HG03378 (cell line): ENCODE measurements at regions not wholly inside any gene's neighbourhood (a gene's known extent, or its start where the extent isn't known, plus 50 kb on each side); places are given as distances from the start of the nearest gene placed in this dataset.
"Not testable (repeated sequence)": the region's sequence is repeated elsewhere in the genome, so short reads cannot be mapped to it uniquely, and the experiment has no call there.

ENCODE experiments used
- ATAC-seq: cut with Tn5 transposase; IDR thresholded peaks from one replicate; pipeline ENCODE4 v1.9.1; 2021; ENCODE audit warnings: mild to moderate bottlenecking, moderate library complexity; ENCODE audit not compliant: unreplicated experiment

GRCh38 chr7:121745856-121746255, 127.1 kb upstream of the PTPRZ1 start:
- ATAC-seq: no peak

DNA sequence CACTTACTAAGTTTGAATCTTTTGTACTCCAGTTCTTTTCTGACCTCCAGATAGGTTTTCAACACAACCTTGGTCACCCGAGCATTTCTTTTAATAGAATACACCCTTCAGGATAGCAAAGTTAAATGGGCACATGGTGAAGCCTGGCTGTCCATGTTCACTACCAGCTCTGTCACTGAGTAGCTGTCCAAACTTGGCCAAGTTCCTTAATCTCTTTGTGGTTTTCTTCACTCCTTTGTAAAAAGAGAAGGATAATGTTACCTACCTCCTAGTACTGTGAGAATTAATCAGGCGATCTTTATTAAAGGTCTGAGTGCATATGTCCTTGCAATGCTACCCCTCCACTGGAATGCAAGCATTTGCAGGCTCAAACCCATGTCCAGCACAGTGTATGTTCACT, 128.1 kb upstream of the PTPRZ1 start:
- ATAC-seq: no peak

GRCh38 chr7:121744319-121744718, 128.6 kb upstream of the PTPRZ1 start:
- peak; percentile 52 for ATAC-seq

DNA sequence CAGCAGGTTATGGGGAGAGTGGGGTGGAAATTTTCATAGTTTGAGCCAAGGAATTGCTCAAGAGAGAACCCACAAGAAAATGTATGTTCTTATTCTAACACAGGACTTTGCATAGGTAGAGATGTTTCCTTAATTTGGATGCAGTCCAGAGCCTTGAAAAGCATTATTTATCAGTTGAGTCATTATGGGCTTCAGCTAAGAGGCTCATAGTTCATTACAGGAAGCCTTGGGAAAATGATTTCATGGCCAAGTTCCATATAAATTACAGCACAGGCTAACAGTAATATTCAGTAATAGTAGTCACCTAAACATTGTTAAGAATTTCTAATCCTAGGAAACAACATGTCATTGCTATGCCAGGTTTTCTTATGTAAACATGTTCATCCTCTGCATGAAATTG, 131.1 kb upstream of the PTPRZ1 start:
- no peak for ATAC-seq

GRCh38 chr7:121739465-121739864, 133.5 kb upstream of the PTPRZ1 start:
- no peak for ATAC-seq

DNA sequence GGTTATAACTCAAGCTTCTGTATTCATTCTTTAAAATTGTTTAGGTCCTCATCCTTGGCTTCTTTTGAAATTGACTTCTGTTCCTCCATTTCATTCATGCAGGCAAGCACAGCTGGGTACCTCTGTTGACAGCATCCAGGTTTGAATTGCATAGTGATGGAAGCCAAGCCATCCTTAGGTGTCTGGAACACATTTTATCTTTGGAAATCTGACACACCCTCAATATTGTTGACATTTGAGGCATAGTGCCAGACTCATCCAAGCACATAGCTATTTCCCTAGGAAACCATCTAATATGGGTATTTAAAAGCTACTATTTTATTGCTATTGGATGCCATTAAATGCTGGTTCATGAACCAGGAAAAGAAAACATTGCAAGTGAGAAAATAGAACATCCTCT, 142.1 kb upstream of the PTPRZ1 start:
- no peak for ATAC-seq

DNA sequence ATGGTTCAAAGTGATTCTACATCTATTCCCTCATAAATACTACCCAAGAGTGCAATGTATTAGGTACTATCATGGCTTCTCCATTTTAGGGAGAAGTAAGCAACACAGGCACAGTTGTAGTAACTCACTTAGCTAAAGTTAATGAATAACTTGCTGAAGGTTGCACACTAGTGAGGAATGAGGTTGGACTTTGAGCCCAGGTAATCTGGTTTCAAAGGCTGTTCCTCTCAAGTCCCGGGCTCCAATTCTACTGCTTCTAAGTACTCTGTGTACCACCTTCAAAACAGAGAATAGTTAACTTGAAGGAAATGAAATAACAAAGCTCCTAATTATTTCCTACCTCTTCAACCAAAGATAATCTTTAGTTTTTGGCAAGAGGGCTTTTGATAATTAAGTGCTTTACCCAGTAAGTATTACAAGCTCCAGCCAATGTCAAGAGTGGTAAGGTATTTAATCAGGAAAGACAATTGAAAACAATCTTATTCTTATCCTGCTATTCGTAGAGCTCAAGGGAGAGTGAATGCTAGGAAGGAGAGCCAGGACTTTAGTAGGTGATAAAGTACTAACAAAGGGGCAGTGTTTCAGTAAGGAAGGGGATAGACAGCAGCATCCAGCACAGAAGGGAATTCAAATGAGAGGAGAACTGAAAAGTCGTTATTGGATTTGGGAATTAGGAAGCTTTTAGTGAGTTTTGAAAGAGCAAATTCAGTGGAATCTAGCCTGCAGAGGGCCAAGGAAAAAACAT, 158.2 kb upstream of the PTPRZ1 start:
- ATAC-seq: no peak

DNA sequence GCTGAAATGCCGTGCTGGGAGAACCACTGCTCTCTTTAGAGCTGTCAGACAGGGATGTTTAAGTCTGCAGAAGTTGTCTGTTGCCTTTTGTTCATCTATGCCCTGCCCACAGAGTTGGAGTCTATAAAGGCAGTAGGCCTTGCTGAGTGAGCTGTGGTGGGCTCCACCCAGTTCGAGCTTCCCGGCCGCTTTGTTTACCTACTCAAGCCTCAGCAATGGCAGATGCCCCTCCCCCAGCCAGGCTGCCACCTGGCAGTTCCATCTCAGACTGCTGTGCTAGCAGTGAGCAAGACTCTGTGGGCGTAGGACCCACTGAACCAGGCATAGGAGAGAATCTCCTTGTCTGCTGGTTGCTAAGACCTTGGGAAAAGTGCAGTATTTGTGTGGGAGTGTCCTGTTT, 160.0 kb upstream of the PTPRZ1 start:
- ATAC-seq: not testable (repeated sequence)

- ATAC-seq: no peak
Observed at GRCh38 chr7:121697731-121698316, 175.1 kb upstream of the PTPRZ1 start.

DNA sequence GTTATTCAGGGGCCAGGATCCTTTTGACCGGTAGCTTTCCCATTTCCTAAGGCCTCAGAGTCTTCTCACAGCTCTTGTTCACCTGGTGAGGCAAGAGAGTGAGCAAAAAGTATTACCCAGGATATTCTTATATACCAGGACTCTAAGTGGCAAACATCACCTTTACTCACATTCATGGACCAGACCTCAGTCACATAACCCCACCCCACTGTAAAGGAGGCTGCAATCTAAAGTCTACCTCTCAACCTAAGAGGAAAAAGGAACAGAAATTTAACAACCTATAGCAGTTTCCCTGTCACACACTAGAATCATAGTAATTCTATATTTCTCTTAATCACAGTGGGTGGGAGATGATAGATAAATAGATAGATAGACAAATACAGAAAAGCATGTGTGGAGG, 176.0 kb upstream of the PTPRZ1 start:
- no peak for ATAC-seq

- no peak for ATAC-seq
Observed at GRCh38 chr7:121689749-121690148, 183.2 kb upstream of the PTPRZ1 start.

DNA sequence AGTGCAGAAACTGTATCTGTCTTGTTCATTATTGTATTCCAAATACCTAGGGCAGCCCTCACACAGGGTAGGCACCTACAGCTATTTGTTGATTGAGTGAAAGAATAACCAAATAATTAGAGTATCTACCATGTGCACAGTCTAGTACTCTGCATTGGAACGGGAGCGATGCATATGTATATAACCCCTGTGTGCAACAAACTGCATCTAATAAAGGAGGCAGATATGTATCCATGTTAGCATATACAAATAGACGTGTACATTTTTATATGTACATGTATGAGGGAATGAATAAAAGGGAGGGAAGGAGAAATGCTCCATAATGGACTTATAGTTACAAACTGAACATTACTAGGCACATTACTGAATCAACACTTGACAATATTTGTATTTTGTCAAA, 191.3 kb upstream of the PTPRZ1 start:
- ATAC-seq: no peak

GRCh38 chr7:121676168-121676567, 196.8 kb upstream of the PTPRZ1 start:
- ATAC-seq: no peak

DNA sequence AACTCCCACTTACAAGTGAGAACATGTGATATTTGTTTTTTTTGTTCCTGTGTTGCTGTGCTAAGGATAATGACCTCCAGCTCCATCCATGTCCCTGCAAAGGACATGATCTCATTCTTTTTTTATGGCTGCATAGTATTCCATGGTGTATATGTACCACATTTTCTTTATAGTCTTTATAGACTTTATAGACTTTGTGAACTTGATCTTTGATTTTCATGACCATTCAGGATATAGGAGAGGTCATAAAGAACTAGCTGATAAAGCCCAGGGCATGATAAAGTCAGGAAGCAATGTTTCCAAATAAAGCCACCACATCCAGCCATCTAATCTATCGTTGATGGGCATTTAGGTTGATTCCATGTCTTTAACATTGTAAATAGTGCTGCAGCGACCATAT, 198.5 kb upstream of the PTPRZ1 start:
- not testable (repeated sequence) for ATAC-seq

- no peak for ATAC-seq
Observed at GRCh38 chr7:121669144-121669543, 203.8 kb upstream of the PTPRZ1 start.

GRCh38 chr7:121666306-121666705, 206.7 kb upstream of the PTPRZ1 start:
- ATAC-seq: no peak

DNA sequence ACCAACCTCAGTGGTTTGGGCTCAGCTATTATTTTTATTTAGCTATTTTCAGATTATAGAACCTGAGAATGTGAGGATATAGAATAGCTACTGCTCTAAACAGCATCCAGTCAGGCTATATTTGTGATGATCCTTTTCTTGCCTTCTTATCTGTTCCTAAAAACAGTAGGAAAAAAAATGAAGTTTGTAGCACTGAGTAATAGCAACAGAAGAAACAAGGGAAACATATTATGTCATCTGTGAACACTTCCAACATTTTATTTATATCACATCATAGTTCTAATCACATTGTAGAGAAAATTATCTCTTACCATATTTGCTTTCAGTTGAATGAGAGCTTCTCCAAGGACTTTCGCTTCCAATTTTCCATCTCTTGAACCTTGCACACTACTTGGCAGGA, 229.6 kb upstream of the PTPRZ1 start:
- no peak for ATAC-seq

DNA sequence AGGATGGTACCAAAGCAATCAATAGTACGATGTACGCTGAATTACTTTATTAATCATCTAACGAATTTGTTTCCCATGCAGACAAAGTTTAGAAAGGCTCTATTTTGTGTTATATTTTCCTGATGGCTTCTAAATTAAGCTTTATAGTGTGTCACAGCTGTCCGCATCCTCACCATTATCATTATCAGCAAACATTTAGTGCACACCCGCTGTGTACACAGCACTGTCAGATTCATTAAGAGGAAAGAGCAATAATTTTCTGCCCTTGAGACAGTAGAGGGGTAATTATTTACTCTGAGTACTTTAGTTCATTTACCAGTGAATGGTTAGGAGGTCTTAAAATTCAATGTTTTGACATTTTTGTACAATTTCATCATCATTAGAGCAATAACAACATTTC, 233.3 kb upstream of the PTPRZ1 start:
- no peak for ATAC-seq

DNA sequence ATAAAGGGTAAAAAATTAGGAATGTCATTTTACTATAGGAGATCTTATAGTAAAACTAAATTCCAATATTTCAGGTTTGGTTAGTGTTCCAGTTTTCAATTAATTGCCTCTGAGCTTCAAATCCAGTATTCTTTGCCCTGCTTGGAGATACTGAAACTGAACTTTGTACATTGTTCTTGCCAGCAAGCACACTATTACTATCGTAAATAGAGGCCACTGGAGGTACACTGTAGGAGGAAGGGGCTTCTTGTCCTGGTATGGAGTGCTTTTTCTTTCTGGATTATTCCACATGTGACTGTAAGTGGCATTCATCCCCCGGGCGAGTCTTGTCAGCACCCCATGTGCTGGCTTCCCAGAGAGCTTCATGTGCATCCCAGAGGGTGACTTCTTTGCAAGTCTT, 234.7 kb upstream of the PTPRZ1 start:
- ATAC-seq: no peak

GRCh38 chr7:121634356-121634755, 238.2 kb upstream of the FAM3C start:
- no peak for ATAC-seq

DNA sequence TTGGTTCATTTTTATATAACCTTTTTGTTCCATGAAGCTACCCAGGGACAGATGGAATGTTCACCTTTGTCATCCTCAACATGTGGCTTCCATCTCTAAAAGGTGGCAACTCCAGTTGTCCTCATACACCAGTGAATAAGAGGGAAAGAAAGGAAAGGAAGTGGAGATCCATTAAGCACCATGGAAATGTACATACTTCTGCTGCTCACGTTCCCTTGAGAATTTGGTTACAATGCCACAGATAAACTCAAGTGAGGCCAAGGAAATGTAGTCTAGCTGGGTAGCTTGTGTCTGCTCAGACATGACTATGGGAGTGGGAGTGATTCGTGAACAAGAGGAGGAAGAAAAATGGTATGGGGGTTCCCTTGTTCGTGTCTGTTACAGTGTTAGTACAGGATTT, 237.1 kb upstream of the FAM3C start:
- no peak for ATAC-seq

DNA sequence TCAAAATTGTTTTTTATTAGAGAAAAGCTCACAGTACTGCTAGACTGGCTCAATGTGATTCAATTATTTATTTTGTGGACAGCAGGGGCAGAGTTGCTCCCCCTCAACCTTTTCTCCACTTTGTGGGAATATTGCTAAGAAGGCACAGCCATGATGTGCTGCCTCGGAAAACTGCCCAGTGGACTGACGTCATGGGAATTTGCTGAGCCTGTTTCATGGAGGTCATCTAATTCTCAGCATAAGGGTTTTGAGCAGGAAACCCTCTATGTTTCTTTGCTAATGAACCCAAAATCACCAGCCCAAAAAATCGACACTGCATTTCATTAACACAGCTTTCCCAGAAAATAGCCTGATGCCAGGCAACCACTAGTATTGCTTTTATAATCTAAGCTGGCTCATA, 228.8 kb upstream of the FAM3C start:
- no peak for ATAC-seq
